Adrenal gland (tissue), 5 donors: ENCODE measurements at regions not wholly inside any gene's neighbourhood (a gene's known extent, or its start where the extent isn't known, plus 50 kb on each side); places are given as distances from the start of the nearest gene placed in this dataset.

Experiments
- CTCF ChIP-seq, 6 experiments: fragments of 450-650 bp in 4 of 6; fragments of 200-600 bp in 2 of 6; sonication (generic) in 1 of 6; IDR thresholded peaks; 1 replicate in 5 of 6; 2 replicates in 1 of 6; pipeline versions ENCODE4 v1.5.1 to v1.8.0; 2016 to 2021; ENCODE audit warnings: antibody characterized with exemption in 6 of 6, mild to moderate bottlenecking in 2 of 6, moderate library complexity in 1 of 6
- POLR2A ChIP-seq, 2 donors: fragments of 450-650 bp; IDR thresholded peaks; one replicate each; pipeline ENCODE4 v1.6.1; 2017; ENCODE audit warnings: antibody characterized with exemption in 2 of 2, mild to moderate bottlenecking in 2 of 2, moderate library complexity in 1 of 2
- donor health status: DM: no; HTN: no; CAD: no.

- TF ChIP-seq CTCF (IDR thresholded peaks at IDR 0.05) (no peak), POLR2A (IDR thresholded peaks at IDR 0.05) (no peak)
Observed at GRCh38 chr4:138889216-138889615, 126.4 kb upstream of the NOCT start.
